Lower lobe of right lung (tissue), 2 donors: ENCODE measurements at regions not wholly inside any gene's neighbourhood (a gene's known extent, or its start where the extent isn't known, plus 50 kb on each side); places are given as distances from the start of the nearest gene placed in this dataset.

ENCODE experiments used
- ATAC-seq, 2 donors: fragments of 200-7000 bp; cut with Tn5 transposase; one replicate each; pipeline ENCODE4 v1.9.1; 2020 to 2022; ENCODE audit warnings: mild to moderate bottlenecking in 2 of 2, moderate library complexity in 2 of 2
- DNase-seq: peaks from one replicate; pipeline ENCODE4 v3.0.0-alpha.2; 2020
- H3K27ac ChIP-seq: fragments of 200-600 bp; one replicate; pipeline ENCODE4 v1.8.0; 2022
- H3K27me3 ChIP-seq: fragments of 200-600 bp; one replicate; pipeline ENCODE4 v1.8.0; 2022; ENCODE audit warnings: low read depth
- H3K36me3 ChIP-seq: fragments of 200-600 bp; one replicate; pipeline ENCODE4 v1.8.0; 2022; ENCODE audit warnings: mild to moderate bottlenecking
- H3K4me1 ChIP-seq: fragments of 200-600 bp; one replicate; pipeline ENCODE4 v1.8.0; 2022
- H3K4me3 ChIP-seq: fragments of 200-600 bp; one replicate; pipeline ENCODE4 v1.8.0; 2022; ENCODE audit warnings: mild to moderate bottlenecking
- H3K9me3 ChIP-seq: fragments of 200-600 bp; one replicate; pipeline ENCODE4 v1.8.0; 2022
- CTCF ChIP-seq: fragments of 200-600 bp; IDR thresholded peaks from one replicate; pipeline ENCODE4 v1.8.0; 2022; ENCODE audit warnings: antibody characterized with exemption, mild to moderate bottlenecking
- intact Hi-C: fragments of 100-400 bp; cut with DNase I; formaldehyde crosslinking; loops from one replicate; pipeline ENCODE4 v1.11.0; 2022
- donor health status: DM: no; HTN: yes; CAD: no; lungs with severe emphysema.

DNA sequence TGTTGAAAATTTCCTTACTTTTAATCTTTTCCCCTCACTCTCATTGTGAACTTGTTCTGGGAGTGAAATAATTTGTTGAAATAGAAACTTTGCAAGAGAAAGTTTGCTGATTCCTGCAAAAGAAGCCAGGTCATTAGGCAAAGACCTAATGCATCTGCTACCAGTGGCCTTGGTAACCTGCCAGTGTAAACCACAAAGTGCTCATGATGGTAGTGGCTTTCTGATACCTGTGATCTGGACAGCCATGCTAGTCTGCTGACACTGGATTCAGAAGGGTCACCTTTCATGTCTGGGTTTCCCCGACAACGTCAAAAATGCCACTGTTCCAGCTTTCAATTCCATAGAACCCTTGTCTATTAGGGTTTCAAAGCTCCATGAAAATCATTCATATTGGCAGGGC, 123.7 kb upstream of the MCTP2 start:
- Histone ChIP-seq H3K4me1 (no peaks in the 10 kb centered on the region), H3K9me3 (no peaks in the 10 kb centered on the region), H3K4me3 (no peak overlapping the region), H3K27ac (no peak overlapping the region), H3K27me3 (no peaks in the 10 kb centered on the region), H3K36me3 (no peaks in the 10 kb centered on the region)
- TF ChIP-seq CTCF = no peak
- ATAC-seq (no peak), DNase-seq (no peak)
- intact Hi-C loops = no loop called here

DNA sequence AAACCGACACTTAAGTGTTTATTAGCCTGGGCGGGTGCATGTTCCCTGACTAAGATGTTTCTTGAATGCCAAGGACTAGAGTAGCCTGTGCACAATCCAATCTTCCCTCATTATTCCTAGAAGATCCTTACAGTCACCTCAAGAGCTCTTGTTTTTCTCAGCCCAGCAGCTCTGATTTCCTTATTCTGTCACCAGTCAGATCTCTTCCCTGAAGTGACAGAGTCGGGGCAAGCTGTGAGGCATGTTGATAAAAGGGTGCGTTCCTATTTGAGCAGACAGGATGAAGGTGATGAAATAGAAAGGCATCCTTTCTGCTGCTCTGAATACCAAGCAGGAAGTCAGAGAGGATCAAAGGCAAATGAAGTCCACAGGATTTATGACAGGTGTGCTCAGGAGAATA, 125.6 kb upstream of the MCTP2 start:
- no peaks in the 10 kb centered on the region for H3K27me3 ChIP-seq
- no peak overlapping the region for H3K4me3 ChIP-seq
- no peak for DNase-seq
- TF ChIP-seq CTCF = no peak
- ATAC-seq = peak; percentile 81 to 82
- intact Hi-C loops = no loop called here
- H3K9me3 ChIP-seq = no peaks in the 10 kb centered on the region
- H3K27ac ChIP-seq = no peak overlapping the region
- H3K4me1 ChIP-seq = no peaks in the 10 kb centered on the region
- H3K36me3 ChIP-seq = no peaks in the 10 kb centered on the region

DNA sequence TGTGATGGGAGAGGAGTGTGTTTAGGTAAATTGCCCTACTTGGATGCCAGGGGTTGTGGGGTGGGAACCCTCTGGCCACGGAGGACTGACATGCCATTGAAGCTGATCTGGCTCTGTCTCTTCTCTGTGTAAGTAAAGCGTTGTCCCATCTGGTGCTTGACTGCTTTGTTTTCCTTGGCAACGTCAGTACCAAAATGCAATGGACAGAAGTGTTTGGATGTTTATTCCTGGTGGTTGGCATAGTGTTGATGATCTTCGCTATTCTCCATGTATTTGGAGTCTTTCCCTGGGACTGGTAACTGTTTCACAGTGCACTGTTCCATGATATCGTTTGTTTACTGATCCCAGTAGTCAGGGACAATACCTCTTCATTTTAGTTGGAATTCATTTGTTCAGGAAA, 130.5 kb upstream of the MCTP2 start:
- ATAC-seq = peak; percentile 47 to 56
- Histone ChIP-seq H3K4me1 (no peaks in the 10 kb centered on the region), H3K27me3 (no peaks in the 10 kb centered on the region), H3K9me3 (no peaks in the 10 kb centered on the region), H3K27ac (no peak overlapping the region), H3K4me3 (no peak overlapping the region), H3K36me3 (no peaks in the 10 kb centered on the region)
- TF ChIP-seq CTCF = no peak
- no peak for DNase-seq
- intact Hi-C loops = no loop called here

GRCh38 chr15:94099574-94099960, 131.8 kb upstream of the MCTP2 start:
- no peak overlapping the region for H3K4me3 ChIP-seq
- no peak for DNase-seq
- H3K4me1 ChIP-seq = no peaks in the 10 kb centered on the region
- no peaks in the 10 kb centered on the region for H3K36me3 ChIP-seq
- no peak for TF ChIP-seq CTCF
- intact Hi-C loops = no loop called here
- no peak for ATAC-seq
- no peak overlapping the region for H3K27ac ChIP-seq
- no peaks in the 10 kb centered on the region for H3K9me3 ChIP-seq
- no peaks in the 10 kb centered on the region for H3K27me3 ChIP-seq

DNA sequence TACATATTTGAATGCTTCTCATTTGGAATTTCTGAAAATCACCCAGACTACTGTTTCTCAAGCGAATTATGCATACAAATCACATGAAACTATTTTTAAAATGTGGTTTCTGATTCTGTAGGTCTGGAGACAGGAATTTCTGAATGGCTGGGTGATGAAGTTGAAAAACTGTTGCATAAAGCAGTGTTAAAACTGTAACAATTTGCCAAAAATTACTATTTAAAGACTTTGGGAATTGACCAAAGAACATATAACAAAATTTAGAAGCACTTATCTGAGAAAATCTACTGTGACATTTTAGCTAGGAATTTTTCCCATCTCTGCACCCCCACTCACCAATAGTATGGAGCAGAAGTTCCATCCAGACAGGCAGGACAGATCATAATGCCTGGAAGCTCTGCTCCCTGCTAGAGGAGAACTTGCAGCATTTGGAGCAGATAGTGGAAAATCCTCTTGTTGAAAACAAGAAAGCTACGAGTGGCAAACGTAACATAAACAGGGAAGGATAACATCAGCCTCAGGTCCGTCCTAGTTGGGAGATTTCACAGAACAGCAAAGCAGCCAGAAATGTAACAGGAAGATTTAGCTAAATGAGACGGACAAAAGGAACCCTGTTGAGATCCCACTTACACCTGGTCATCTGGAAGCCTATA, 132.3 kb upstream of the MCTP2 start:
- no peak overlapping the region for H3K27ac ChIP-seq
- no peaks in the 10 kb centered on the region for H3K27me3 ChIP-seq
- H3K9me3 ChIP-seq = no peaks in the 10 kb centered on the region
- no peak for TF ChIP-seq CTCF
- H3K4me1 ChIP-seq = no peaks in the 10 kb centered on the region
- no peak overlapping the region for H3K4me3 ChIP-seq
- no peaks in the 10 kb centered on the region for H3K36me3 ChIP-seq
- intact Hi-C loops = no loop called here
- DNase-seq (no peak), ATAC-seq (no peak)

- intact Hi-C loops = no loop called here
- DNase-seq (no peak), ATAC-seq (no peak)
- H3K9me3 ChIP-seq = no peaks in the 10 kb centered on the region
- no peaks in the 10 kb centered on the region for H3K36me3 ChIP-seq
- no peaks in the 10 kb centered on the region for H3K4me1 ChIP-seq
- TF ChIP-seq CTCF = no peak
- no peak overlapping the region for H3K27ac ChIP-seq
- H3K4me3 ChIP-seq = no peak overlapping the region
- no peaks in the 10 kb centered on the region for H3K27me3 ChIP-seq
These were observed 133.8 kb upstream of the MCTP2 start for GRCh38 chr15:94097552-94097951.
